CD4-positive, alpha-beta T cell treated with Interleukin-21 for 1 hour (primary cell): ENCODE measurements at regions not wholly inside any gene's neighbourhood (a gene's known extent, or its start where the extent isn't known, plus 50 kb on each side); places are given as distances from the start of the nearest gene placed in this dataset.

Source experiments
- DNase-seq: peaks from one replicate; pipeline ENCODE4 v3.0.0-alpha.2; 2020

DNA sequence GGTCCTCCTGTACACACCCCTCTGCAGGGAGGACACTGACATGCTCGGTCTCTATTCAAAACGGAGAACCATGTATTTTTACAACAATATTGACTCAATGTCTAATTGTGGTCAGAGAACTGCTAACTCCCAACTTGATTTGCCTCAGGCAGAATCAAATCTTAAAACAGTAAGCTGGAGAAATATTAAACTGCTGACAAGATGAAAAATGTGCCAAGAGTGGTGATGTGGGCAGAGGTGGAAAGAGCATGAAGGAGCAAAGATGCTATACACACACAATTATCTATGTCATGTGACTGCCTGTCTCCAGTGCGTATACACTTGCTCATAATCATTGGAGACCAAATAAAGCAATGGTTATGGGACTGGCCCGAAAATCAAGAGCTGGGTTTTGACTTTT lies 556.1 kb upstream of the ZNF608 start:
- no peak for DNase-seq

DNA sequence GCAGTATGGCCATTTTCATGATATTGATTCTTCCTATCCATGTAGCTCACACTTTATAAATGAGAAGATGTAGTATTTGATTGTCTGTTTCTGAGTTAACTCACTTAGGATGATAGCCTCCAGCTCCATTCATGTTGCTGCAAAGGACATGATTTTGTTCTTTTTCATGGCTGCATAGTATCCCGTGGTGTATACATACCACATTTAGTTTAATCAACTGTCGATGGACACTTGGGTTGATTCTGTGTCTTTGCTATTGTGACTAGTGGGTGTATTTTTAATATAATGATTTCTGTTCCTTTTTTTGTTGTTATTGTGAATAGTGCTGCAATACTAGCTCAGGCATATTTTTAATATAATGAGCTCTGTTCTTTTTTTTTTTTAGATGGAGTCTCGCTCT lies 560.3 kb upstream of the ZNF608 start:
- no peak for DNase-seq

DNA sequence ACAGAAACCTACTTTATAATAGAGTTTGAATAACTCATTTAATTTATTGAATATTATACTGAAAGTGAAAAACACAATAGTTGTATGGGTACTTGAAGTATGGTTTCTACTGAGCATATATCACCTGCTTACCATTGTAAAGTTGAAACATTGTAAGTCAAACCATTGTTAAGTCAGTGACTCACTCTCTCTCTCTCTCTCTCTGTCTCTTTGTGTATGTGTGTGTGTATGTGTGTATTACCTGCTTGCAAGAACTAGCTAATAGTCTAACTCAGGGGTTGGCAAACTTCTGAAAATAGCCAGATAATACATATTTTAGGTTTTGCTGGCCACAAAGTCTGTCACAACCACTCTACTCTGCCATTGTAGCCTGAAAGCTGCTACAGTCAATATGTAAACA lies 564.3 kb upstream of the ZNF608 start:
- DNase-seq: no peak

DNA sequence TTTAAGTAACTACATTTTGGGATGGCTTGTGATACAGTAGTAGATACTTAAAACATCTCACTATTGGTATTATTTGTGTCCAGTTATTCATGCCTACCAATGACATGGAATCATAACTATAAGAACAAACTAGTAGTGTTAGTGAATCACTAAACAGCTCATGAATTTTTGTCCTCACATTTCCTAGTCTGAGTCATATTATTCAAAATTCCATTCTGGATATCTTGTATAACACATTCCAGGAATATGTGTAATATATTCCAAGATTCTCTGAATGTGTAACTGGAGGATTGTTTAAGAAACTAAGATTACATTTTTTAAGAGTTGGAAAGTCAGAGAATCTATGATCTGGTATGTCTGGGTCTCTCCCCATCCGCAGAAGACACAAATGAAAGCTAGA lies 565.3 kb upstream of the ZNF608 start:
- no peak for DNase-seq

DNA sequence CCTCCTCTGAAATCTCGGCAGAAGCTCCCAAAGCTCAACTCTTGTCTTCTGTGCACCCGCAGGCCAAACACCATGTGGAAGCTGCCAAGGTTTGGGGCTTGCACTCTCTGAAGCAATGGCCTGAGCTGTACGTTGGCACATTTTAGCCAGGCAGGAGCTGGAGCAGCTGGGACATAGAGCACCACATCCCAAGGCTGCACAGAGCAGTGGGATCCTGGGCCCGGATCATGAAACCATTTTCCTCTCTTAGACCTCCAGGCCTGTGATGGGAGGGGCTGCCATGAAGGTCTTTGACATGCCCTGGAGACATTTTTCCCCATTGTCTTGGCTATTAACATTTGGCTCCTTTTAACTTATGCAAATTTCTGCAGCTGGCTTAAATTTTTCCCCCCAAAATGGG lies 567.1 kb upstream of the ZNF608 start:
- DNase-seq: no peak

DNA sequence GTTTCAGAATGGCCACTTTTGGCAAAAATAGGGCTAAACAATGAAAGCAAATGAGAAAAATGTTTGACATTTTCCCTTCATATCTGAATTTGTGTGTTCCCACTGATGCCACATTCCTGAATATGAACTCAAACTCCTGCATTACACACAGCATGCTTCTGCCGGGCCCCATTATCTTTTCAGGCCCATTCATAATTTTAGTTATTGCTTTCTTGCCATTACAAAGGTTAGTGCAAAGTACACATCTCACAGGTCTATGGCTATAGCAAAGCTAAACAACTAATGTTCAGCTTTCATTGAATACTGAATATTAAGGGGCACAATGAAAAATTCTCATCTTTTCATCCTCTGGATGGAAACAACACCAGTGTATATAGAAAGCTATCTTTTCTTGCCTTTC lies 568.9 kb upstream of the ZNF608 start:
- DNase-seq: no peak

DNA sequence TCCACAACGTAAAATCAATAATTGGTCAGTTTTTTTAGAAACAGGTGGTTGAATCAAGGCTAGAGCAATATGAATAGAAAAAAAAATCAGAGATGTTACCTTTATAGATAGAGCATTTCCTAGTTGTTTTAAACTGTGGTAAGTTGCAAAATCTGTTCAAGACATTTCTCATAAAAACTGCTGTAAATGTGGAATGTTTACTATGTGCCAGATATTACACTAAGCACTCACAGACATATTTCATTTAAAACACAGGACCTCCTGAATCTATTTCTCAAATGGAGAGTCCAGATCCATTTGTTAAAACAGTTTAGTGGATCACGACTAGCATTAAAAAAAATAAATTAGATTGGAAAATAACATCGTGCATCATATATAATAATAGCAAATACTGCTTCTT lies 570.0 kb upstream of the ZNF608 start:
- DNase-seq: no peak

DNA sequence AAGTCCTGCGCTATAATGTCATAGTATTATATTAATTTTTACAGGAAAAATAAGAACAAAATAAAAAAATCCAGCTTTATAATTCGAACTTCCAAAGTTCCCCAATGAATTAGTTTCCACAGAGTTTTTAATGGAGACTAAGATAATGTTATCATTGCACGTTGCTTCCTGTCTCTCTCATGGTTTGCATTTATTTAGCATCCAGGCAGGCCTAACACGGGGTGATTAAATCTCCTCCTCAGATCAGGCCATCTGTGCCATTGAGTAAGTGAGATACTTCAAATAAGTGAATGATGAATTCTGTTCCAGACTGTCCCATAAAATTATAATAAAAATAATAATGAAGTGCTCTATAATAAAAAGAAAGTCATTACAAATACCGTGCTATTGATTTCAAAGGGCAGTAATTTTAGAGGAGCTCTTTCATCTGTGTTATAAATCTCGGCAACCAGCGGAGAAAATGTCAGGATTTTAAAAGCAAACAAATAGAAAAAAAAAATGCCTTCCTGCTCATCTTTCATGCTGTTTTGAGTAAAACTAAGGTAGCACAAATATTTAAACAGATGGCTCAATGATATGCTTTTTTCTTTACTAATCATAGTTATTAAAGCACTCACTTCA lies 570.6 kb upstream of the ZNF608 start:
- no peak for DNase-seq

DNA sequence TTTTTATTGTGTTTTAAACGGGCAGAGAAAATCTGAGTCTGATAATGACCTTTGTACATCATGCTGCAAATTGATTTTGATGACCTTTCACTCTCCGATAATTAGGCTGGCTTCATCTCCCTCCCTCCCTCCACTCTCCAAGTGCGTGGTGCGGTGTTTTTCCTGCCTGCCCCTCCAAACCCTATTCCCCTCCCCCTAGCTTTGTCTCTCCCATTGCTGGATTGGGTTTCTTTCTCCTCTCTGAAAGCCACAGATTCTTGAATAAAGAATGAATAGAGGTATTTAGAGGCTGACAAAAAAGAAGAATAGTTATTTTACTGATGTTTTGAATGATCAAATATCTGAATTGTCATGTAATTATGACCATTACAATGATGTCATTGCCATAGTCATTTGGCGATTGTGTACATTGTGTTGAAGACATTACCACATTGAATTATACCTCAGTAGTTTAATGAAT lies 571.1 kb upstream of the ZNF608 start:
- DNase-seq: no peak

DNA sequence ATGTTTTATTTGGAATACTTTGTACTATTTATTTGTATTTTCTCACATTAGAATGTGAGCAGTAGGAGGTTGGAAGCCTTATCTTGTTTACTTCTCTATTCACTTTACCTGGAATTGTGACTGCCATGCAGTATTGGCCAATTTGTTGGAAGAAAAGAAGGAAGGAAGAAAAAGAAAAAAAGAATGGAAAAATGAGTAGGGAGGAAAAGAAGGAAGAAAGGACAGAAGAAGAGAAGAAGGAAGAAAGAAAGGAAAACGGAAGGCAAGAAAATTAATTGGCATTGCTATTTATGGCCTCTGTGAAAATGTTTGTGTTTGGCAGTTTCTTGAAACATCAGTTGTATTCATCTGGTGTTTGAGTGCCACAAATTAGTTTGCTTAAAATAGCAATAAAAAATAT lies 575.2 kb upstream of the ZNF608 start:
- DNase-seq: no peak

DNA sequence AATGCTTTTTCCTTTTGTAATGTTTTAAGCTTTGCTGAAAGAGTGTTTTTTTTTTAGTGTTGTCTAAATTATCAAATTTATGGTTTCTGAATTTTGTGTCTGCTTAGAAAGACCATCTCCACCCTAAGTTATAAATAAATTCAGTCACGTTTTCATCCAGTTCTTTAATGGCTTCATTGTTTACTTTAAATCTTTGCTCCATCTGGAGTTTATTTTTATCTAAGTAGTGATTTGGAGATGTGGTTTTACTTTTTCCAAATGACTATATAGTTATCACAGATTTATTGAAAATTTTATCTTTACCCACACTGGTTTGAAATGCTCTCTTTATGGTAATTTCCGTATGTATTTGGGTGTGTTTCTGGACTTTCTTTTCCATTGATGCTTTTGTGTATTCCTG lies 577.2 kb upstream of the ZNF608 start:
- DNase-seq: no peak

DNA sequence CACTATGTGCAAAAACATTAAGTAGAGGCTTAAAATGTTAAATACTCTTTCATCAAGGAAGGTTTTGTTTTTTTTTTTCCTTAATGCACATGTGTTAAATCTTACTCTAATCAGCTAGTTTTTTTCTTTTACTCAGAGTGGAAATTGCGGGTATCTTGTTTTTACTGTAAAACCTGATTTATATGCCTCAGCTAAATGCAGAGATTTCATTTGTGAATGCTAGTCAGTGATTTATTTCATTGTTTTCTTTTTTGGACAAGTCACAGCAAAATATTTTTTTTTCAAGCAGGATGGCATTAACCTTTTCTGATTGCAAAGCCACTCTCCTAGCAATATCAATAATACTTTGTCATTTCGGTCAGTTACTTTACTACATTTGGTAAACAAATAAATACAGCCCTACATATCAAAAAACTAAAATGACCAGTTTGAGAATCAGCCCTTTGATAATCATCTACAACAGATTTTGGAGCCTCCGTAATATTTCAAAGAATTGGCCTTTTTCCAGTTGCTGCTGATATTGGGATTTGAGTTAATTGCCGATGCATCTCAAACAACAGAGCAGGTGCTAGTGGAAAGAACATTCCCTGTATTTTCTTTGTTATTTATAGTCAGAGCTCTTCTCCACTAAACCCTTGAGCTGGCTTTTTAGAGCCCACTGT lies 579.2 kb upstream of the ZNF608 start:
- no peak for DNase-seq

DNA sequence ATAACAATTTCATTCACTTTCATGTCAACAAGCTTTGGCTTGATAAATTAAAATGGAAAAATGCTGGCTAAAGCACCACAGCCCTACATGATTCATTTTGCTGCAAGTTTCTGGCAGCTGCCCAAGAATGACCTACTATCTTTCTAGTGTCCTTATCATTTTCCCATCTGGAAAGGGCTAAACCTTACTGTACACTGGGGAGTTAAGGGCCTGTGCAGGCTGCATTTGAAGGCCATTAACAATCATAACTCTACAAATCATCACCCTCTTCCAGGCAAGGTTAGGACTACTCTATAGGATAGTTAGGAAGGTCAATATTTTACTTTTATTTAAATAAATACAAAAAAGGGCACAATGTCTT lies 579.7 kb upstream of the ZNF608 start:
- DNase-seq: no peak

DNA sequence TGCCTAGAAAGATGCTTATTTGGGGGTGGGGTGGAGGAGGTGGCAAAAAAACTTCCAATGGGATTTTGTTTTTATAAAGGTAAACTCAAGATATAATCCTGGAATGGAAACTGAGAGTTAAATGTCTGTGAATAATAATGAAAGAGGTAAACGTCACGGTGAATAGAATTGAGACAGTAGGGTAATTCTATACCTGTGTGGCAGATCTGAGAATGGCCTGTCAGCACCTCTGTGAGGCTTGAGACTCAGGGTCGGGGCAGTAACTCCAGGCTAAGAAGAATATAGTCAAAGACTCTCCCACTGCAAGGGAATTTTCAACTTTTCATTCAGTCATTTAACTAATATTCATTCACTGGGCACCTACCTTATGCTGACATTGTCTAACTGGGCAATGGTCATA lies 581.2 kb upstream of the ZNF608 start:
- DNase-seq: no peak

DNA sequence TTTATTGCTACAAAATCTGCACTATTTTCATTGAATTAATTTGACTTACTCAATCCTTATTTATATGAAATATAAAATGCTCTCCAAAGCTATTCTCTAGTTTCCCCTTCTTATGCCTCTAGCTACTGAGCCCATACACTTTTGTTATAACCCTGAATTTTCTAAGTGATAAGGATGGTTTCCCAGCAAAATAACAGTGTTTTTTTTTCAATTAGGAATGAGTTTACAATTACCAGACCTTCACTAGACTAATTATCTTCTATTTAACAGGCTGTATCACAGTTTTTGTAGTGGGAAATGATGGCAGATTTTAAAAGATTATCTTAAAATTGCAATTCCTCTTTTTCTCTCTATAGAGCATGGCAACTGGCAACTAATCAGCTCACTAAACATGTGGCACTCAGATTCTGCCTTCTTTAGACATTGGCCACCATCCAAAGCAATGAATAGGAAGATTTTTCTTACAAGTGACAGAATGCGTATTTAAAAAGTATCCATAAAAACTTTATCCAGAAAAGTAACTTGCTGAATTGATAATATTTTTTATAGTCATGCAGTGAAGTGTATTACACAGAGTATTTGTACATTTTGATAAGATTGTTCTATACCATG lies 585.7 kb upstream of the ZNF608 start:
- no peak for DNase-seq

DNA sequence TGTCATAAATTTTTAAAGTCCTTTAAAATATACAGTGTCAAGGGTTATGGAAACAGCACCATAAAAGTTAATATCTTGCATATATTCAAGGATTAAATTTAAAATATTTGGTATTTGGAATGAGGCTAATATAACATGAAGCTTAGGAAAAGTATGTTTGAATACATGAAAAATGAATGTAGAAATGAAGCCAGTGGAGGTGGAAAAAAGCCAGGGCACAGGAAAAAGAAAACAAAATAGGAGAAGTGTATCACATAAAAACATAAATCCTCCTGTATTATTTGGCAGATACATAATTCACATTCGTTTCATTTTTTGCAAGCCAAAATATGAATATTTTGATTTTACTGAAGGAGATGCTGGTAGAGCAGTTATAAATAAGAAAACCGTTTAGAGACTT lies 587.0 kb upstream of the ZNF608 start:
- DNase-seq: no peak

DNA sequence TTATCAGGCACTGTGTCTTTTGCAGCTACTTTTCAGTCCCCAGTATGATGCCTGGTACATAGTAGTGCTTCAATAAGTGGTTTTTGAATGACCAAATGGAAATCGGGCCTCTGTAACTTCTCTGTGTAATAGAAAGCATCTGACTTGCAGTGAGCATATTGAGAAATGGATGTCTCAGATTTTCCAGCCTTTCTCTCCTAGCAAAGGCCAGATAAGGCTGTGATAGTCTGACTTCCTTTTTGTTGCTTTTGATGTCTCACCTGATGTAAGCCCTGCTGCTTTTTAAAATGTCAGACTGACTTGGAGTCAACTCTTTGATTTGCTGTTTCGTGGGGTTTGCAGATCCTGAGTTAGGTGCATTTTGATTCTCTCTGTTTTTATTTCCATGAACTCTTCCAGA lies 590.0 kb upstream of the ZNF608 start:
- DNase-seq: no peak

DNA sequence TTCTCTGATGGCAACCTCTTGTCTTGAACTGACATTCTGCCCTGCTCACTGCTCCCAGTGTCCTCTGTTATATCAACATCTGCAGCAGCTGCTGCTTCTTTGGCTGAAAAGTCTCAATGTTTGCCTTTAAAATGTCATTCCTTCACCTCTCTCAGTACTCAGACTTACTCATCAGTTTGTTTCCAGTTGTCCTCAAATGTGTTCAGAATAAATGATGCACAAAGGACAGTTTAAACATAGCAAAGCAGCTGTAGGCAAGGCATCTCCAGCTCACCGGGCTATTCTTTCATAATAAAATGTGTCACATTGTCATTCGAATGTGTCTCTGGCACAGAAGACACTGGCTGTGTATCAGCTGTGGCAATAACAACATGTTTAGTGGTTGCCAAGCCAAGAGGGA lies 590.9 kb upstream of the ZNF608 start:
- no peak for DNase-seq

DNA sequence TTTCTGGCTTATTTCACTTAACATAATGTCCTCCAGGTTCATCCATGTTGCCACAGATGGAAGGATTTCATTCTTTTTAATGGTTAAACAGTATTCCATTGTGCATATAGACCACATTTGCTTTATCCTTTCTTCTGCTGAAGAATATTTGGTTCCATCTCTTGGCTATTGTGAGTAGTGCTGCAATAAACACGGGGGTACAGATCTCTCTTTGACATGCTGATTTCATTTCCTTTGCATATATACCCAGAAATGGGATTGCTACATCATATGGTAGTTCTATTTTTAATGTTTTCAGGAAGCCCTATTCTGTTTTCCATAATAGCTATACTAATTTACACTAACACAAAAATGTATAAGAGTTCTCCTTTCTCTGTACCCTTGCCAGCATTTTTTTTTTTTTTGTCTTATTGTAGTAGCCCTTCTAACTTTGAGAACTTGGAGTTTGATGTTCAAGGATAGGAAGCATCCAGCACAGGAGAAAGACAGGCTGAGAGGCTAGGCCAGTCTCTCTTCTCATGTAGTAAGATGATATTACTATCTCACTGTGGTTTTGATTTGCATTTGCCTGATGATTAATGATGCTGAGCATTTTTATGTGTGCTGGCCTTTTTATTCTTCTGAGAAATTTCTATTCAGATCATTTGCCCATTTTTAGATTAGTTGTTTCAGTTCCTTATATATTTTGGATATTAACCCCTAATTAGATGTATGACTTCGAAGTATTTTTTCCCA lies 592.2 kb upstream of the ZNF608 start:
- DNase-seq: no peak

DNA sequence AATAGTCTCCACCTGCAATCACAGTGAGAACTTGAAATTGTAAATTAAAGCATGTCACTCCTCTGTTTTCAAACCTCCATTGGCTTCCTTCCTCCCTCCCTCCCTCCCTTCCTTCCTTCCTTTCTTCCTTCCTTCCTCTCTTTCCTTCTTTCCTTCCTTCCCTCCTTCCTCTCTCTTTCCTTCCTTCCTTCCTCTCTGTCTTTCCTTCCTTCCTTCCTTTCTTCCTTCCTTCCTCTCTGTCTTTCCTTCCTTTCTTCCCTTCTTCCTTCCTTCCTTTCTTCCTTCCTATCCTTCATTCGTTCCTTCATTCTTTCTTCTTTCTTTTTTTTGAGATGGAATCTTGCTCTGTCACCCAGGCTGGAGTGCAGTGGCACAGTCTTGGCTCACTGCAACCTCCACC lies 595.0 kb upstream of the ZNF608 start:
- no peak for DNase-seq

DNA sequence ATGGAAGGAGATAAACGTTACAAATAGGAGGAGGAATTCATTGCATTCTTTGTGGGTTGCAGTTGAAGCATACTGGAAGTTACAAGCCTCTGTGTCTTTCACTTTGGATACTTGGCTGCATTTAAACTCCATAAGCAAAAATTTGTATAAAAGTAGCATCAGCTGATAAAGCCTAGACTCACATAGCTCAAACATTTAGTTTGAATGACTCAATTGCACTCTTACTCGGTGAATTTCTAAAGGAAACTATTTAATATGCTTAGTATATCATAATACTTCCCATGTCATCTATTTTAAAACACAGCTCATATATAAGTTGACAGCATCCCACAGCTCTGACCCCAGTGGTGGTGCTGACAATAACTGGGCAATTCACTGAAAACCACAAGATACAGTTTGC lies 596.6 kb upstream of the ZNF608 start:
- DNase-seq: no peak

DNA sequence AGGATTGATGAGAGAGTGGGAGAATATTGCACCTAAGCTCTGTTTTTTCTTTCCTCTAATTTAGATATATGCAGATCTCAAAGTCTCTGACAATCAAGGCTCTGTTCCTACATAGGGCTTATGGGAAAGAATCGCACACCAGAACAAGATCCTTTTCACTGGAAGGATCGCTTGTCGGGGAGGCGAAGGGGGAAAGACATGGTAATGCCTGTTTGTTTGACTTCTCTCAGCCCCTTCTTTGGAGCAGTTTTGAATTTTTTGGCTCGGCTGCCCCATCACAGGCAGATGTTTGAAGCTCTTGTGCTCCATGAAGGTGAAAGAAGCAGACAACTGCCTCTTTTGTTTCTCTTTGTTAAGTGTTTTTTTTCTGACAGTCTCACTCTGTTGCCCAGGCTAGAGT lies 599.9 kb upstream of the ZNF608 start:
- no peak for DNase-seq

DNA sequence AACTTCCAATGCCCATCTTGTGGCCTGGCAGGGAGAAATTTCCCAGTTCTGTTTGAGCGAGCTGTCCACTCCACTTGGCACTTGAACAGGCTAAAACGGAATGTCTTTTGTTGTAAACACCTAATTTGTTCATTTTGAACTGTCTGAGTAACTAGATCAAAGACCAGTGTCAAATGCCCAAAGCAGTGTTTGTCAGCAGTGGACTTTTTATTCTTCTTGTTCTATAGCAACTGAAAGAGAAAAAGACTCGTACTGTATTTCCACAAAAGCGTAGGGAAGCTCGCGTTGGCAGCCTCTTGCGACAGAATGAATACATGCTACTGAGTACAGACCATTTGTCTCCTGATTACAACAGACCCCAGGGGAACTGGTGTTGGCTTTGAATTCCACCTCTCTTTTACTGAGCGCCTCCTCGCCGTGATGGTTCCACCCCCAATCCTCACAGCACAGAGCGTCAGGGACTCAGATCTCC lies 601.8 kb upstream of the ZNF608 start:
- no peak for DNase-seq
